DND-41 (cell line): ENCODE measurements at regions not wholly inside any gene's neighbourhood (a gene's known extent, or its start where the extent isn't known, plus 50 kb on each side); places are given as distances from the start of the nearest gene placed in this dataset.
A peak's percentile ranks its signal among the peaks of the same experiment; 100 is the strongest.

Experiments used
- ATAC-seq: fragments of 200-7000 bp; cut with Tn5 transposase; 3 replicates; pipeline ENCODE4 v1.9.1; 2021; ENCODE audit warnings: low read depth; ENCODE audit not compliant: insufficient read depth
- DNase-seq: peaks from one replicate; pipeline ENCODE4 v3.0.0-alpha.2; 2020
- H2AFZ ChIP-seq: 2 replicates; pipeline ENCODE4 v1.6.0; 2012; ENCODE audit warnings: low read depth, low read length
- H3K27ac ChIP-seq: 2 replicates; pipeline ENCODE4 v1.5.1; 2012; ENCODE audit warnings: low read length, inconsistent platforms
- H3K27me3 ChIP-seq: fragments of 200-600 bp; sonication (generic); 2 replicates; pipeline ENCODE4 v1.6.0; 2012; ENCODE audit warnings: low read length, mild to moderate bottlenecking, inconsistent platforms; ENCODE audit not compliant: insufficient read depth, poor library complexity
- H3K36me3 ChIP-seq: 2 replicates; pipeline ENCODE4 v1.5.1; 2012; ENCODE audit warnings: low read length, inconsistent platforms; ENCODE audit not compliant: insufficient read depth
- H3K4me1 ChIP-seq: 2 replicates; pipeline ENCODE4 v1.5.1; 2012; ENCODE audit warnings: mild to moderate bottlenecking, low read length; ENCODE audit not compliant: insufficient read depth
- H3K4me2 ChIP-seq: 2 replicates; pipeline ENCODE4 v1.6.0; 2012; ENCODE audit warnings: mild to moderate bottlenecking, moderate library complexity, low read length, inconsistent platforms; ENCODE audit not compliant: insufficient read depth
- H3K4me3 ChIP-seq, 2 experiments: fragments of 200-600 bp in 1 of 2; shearing (Covaris generic) in 1 of 2; 2 replicates each; pipeline ENCODE4 v1.5.1; 2012 to 2016; ENCODE audit warnings: inconsistent platforms in 2 of 2, low read length in 2 of 2, mild to moderate bottlenecking in 2 of 2, low read depth in 1 of 2, moderate library complexity in 1 of 2
- H3K79me2 ChIP-seq: 2 replicates; pipeline ENCODE4 v1.6.0; 2012; ENCODE audit warnings: low read length, inconsistent platforms; ENCODE audit not compliant: insufficient read depth
- H3K9ac ChIP-seq: 2 replicates; pipeline ENCODE4 v1.6.0; 2012; ENCODE audit warnings: low read depth, mild to moderate bottlenecking, inconsistent platforms, low read length, moderate library complexity
- H3K9me3 ChIP-seq: 2 replicates; pipeline ENCODE4 v1.5.1; 2012; ENCODE audit warnings: low read length, moderate library complexity, mild to moderate bottlenecking, inconsistent platforms; ENCODE audit not compliant: insufficient read depth, severe bottlenecking
- H4K20me1 ChIP-seq: 2 replicates; pipeline ENCODE4 v1.6.0; 2012; ENCODE audit warnings: low read length; ENCODE audit not compliant: insufficient read depth
- CTCF ChIP-seq: IDR thresholded peaks from 2 replicates; pipeline ENCODE4 v1.5.1; 2012; ENCODE audit warnings: borderline replicate concordance, low read length, moderate library complexity, mild to moderate bottlenecking; ENCODE audit not compliant: poor library complexity, severe bottlenecking; ENCODE audit errors: extremely low read depth
- EZH2 ChIP-seq: IDR thresholded peaks from 3 replicates; pipeline ENCODE4 v1.6.1; 2012; ENCODE audit warnings: borderline replicate concordance, low read depth, mild to moderate bottlenecking, moderate library complexity, low read length, inconsistent platforms; ENCODE audit not compliant: severe bottlenecking

GRCh38 chr2:204213588-204213987 lies 277.0 kb downstream of the ICOS start:
- no peak overlapping the region for H3K4me2 ChIP-seq
- H4K20me1 ChIP-seq, result no peaks in the 10 kb centered on the region
- no peaks in the 10 kb centered on the region for H3K36me3 ChIP-seq
- DNase-seq, result no peak
- H3K79me2 ChIP-seq, result no peaks in the 10 kb centered on the region
- no peak overlapping the region for H3K9ac ChIP-seq
- no peak overlapping the region for H3K27ac ChIP-seq
- no peaks in the 10 kb centered on the region for H3K27me3 ChIP-seq
- ATAC-seq, result no peak
- H3K4me3 ChIP-seq, result no peak overlapping the region
- TF ChIP-seq CTCF, result no peak
- no peak for TF ChIP-seq EZH2
- no peaks in the 10 kb centered on the region for H3K4me1 ChIP-seq
- no peak overlapping the region for H2AFZ ChIP-seq
- no peaks in the 10 kb centered on the region for H3K9me3 ChIP-seq

- H3K27ac ChIP-seq, result no peak overlapping the region
- no peak overlapping the region for H2AFZ ChIP-seq
- H3K4me1 ChIP-seq, result no peaks in the 10 kb centered on the region
- H3K27me3 ChIP-seq, result peaks cover 5% of the 10 kb centered on the region
- H3K4me3 ChIP-seq, result no peak overlapping the region
- no peak for ATAC-seq
- no peaks in the 10 kb centered on the region for H3K9me3 ChIP-seq
- no peaks in the 10 kb centered on the region for H3K36me3 ChIP-seq
- no peak overlapping the region for H3K9ac ChIP-seq
- DNase-seq, result no peak
- H4K20me1 ChIP-seq, result no peaks in the 10 kb centered on the region
- H3K4me2 ChIP-seq, result no peak overlapping the region
- H3K79me2 ChIP-seq, result no peaks in the 10 kb centered on the region
- TF ChIP-seq CTCF, result no peak
- no peak for TF ChIP-seq EZH2
These were observed 281.5 kb downstream of the ICOS start for GRCh38 chr2:204218040-204218439.

GRCh38 chr2:204219196-204219595 lies 282.6 kb downstream of the ICOS start:
- no peak for TF ChIP-seq EZH2
- Histone ChIP-seq H3K9me3 (no peaks in the 10 kb centered on the region), H3K9ac (no peak overlapping the region), H3K4me3 (no peak overlapping the region), H3K4me2 (no peak overlapping the region), H2AFZ (no peak overlapping the region), H3K36me3 (no peaks in the 10 kb centered on the region), H4K20me1 (no peaks in the 10 kb centered on the region), H3K27ac (no peak overlapping the region), H3K79me2 (no peaks in the 10 kb centered on the region), H3K4me1 (no peaks in the 10 kb centered on the region), H3K27me3 (peaks cover 13% of the 10 kb centered on the region)
- no peak for DNase-seq
- no peak for ATAC-seq

GRCh38 chr2:204220896-204221295 lies 284.3 kb downstream of the ICOS start:
- H4K20me1 ChIP-seq, result no peaks in the 10 kb centered on the region
- H2AFZ ChIP-seq, result no peak overlapping the region
- H3K27me3 ChIP-seq, result peaks cover 20% of the 10 kb centered on the region
- no peaks in the 10 kb centered on the region for H3K36me3 ChIP-seq
- no peaks in the 10 kb centered on the region for H3K79me2 ChIP-seq
- no peak overlapping the region for H3K27ac ChIP-seq
- ATAC-seq (no peak), DNase-seq (no peak)
- H3K4me3 ChIP-seq, result no peak overlapping the region
- H3K9me3 ChIP-seq, result no peaks in the 10 kb centered on the region
- no peaks in the 10 kb centered on the region for H3K4me1 ChIP-seq
- TF ChIP-seq CTCF (peak; percentile 6), EZH2 (no peak)
- H3K4me2 ChIP-seq, result no peak overlapping the region
- H3K9ac ChIP-seq, result no peak overlapping the region
